ENCODE measurements at regions not wholly inside any gene's neighbourhood (a gene's known extent, or its start where the extent isn't known, plus 50 kb on each side); places are given as distances from the start of the nearest gene placed in this dataset.

GRCh38 chr11:88231894-88232482 lies 56.7 kb upstream of the RAB38 start:
- POLR2A ChIA-PET (ENCODE audit: low non-redundant PET), result no interaction called here
- CTCF ChIA-PET, result interaction anchor here (0.6 kb wide), 1 partner anchor 318 kb away, joined by 5 read pairs; no protein-coding TSS in a partner anchor

DNA sequence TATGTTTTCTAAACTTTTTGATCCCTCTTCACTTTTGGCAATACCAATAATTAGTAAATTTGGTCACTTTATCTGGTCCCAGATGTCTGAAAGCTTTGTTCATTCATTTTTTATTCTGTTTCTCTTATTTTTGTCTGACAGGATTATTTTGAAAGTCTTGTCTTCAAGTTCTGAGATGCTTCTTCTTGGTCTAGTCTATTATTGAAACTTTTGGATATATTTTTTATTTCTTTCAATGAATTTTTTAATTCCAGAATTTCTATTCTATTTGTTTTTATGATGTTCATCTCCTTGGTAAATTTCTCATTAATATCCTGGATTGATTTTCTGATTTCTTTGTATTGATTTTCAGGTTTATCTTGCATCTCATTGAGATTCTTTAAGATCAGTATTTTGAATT lies 54.1 kb upstream of the RAB38 start:
- ChIA-PET POLR2A (ENCODE audit: low non-redundant PET) (no interaction called here), CTCF (no interaction called here)
- H3K27ac ChIP-seq, result no peak overlapping the region
- no peak for DNase-seq (ENCODE audit: low spot score)
- TF ChIP-seq, protein P1, sequence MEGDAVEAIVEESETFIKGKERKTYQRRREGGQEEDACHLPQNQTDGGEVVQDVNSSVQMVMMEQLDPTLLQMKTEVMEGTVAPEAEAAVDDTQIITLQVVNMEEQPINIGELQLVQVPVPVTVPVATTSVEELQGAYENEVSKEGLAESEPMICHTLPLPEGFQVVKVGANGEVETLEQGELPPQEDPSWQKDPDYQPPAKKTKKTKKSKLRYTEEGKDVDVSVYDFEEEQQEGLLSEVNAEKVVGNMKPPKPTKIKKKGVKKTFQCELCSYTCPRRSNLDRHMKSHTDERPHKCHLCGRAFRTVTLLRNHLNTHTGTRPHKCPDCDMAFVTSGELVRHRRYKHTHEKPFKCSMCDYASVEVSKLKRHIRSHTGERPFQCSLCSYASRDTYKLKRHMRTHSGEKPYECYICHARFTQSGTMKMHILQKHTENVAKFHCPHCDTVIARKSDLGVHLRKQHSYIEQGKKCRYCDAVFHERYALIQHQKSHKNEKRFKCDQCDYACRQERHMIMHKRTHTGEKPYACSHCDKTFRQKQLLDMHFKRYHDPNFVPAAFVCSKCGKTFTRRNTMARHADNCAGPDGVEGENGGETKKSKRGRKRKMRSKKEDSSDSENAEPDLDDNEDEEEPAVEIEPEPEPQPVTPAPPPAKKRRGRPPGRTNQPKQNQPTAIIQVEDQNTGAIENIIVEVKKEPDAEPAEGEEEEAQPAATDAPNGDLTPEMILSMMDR (conservative IDR thresholded peaks at IDR 0.05; ENCODE audit: low read depth), result no peak

More at GRCh38 chr11:88231894-88232482, 56.7 kb upstream of the RAB38 start:
- H3K27ac ChIP-seq, result no peak overlapping the region
- TF ChIP-seq, protein P1 (conservative IDR thresholded peaks at IDR 0.05; ENCODE audit: low read depth), result peak; percentile 33
- peak; percentile 46 for DNase-seq (ENCODE audit: low spot score)

Data from RWPE1 (cell line).